ENCODE measurements at regions not wholly inside any gene's neighbourhood (a gene's known extent, or its start where the extent isn't known, plus 50 kb on each side); places are given as distances from the start of the nearest gene placed in this dataset.

DNA sequence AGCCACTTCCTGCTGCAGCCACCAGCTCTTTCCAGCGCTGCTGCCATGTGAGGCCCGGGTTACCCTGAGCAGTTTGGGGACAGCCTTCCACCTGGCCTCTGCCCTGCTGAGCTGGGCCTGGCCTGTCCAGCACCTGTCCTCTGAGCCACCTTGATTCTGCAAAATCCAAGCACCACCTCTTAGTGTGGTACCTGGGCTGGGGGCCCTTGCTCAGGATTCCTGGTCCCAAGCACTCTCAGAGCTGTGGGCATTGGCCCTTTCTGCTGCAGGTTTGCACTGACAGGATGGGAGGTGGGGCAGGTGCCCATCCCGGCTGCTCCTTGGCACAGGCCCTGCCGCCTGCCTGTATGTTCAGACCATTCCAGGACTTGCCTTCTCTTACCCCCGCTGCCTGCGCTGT is 309.2 kb upstream of the IRX4 start:
- TF ChIP-seq, protein P1, sequence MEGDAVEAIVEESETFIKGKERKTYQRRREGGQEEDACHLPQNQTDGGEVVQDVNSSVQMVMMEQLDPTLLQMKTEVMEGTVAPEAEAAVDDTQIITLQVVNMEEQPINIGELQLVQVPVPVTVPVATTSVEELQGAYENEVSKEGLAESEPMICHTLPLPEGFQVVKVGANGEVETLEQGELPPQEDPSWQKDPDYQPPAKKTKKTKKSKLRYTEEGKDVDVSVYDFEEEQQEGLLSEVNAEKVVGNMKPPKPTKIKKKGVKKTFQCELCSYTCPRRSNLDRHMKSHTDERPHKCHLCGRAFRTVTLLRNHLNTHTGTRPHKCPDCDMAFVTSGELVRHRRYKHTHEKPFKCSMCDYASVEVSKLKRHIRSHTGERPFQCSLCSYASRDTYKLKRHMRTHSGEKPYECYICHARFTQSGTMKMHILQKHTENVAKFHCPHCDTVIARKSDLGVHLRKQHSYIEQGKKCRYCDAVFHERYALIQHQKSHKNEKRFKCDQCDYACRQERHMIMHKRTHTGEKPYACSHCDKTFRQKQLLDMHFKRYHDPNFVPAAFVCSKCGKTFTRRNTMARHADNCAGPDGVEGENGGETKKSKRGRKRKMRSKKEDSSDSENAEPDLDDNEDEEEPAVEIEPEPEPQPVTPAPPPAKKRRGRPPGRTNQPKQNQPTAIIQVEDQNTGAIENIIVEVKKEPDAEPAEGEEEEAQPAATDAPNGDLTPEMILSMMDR (IDR thresholded peaks at IDR 0.05): no peak
- no peaks in the 10 kb centered on the region for H3K4me1 ChIP-seq (ENCODE audit: low read depth)
- ATAC-seq: no peak

GRCh38 chr5:2190549-2190948 is 307.8 kb upstream of the IRX4 start:
- ATAC-seq (no peak), DNase-seq (no peak)
- Histone ChIP-seq H3K4me1 (ENCODE audit: low read depth) (no peaks in the 10 kb centered on the region), H3K36me3 (ENCODE audit: low read depth) (no peaks in the 10 kb centered on the region), H3K4me3 (no peak overlapping the region), H3K9me3 (no peaks in the 10 kb centered on the region)
- TF ChIP-seq, protein P1 (IDR thresholded peaks at IDR 0.05): no peak
- intact Hi-C loops (cut with DNase I, micrococcal nuclease): no loop called here

More for the DNA sequence above, 309.2 kb upstream of the IRX4 start:
- Histone ChIP-seq H3K9me3 (no peaks in the 10 kb centered on the region), H3K36me3 (ENCODE audit: low read depth) (no peaks in the 10 kb centered on the region), H3K4me3 (no peak overlapping the region)
- DNase-seq: no peak
- intact Hi-C loops (cut with DNase I, micrococcal nuclease): no loop called here

DNA sequence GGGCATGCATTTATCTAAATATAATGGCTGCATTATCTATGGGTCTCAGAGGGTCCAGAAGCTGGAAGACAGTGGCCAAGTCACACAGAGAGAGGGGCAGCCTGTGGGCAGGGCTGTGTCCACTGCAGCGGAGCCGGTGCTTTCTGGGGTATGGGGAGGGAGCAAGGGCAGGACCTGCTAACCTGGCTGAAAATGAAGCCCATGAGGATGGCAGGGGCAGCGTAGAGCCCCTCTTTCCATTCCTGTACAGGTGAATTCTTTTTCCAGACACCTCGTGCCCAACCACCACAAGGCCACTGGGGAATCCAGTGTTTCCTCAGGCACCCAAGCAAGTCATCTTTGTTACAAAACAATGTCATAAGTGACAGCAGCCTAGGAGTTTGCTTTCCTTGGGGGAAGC is 305.9 kb upstream of the IRX4 start:
- Histone ChIP-seq H3K4me3 (no peak overlapping the region), H3K36me3 (ENCODE audit: low read depth) (no peaks in the 10 kb centered on the region), H3K9me3 (no peaks in the 10 kb centered on the region), H3K4me1 (ENCODE audit: low read depth) (no peaks in the 10 kb centered on the region)
- ATAC-seq: no peak
- DNase-seq: no peak
- intact Hi-C loops (cut with DNase I, micrococcal nuclease): no loop called here
- TF ChIP-seq, protein P1 (IDR thresholded peaks at IDR 0.05): no peak

- DNase-seq (no peak), ATAC-seq (no peak)
- Histone ChIP-seq H3K9me3 (no peaks in the 10 kb centered on the region), H3K4me3 (no peak overlapping the region), H3K4me1 (ENCODE audit: low read depth) (no peaks in the 10 kb centered on the region), H3K36me3 (ENCODE audit: low read depth) (no peaks in the 10 kb centered on the region)
- intact Hi-C loops (cut with DNase I, micrococcal nuclease): no loop called here
- TF ChIP-seq, protein P1 (IDR thresholded peaks at IDR 0.05): no peak
These were observed 305.4 kb upstream of the IRX4 start for GRCh38 chr5:2188137-2188536.

DNA sequence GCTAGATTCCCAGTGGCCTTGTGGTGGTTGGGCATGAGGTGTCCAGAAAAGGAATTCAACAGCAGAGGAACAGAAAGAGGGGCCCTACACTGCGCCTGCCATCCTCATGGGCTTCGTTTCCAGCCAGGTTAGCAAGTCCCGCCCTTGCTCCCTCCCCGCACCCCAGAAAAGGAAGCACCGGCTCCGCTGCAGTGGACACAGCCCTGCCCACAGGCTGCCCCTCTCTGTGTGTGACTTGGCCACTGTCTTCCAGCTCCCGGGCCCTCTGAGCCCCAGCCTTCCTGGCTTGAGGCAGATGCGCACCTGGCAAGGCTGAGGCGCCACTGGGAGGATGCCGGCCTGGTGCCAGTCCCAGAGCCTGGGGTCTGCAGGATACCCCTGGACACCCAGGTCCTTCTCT is 305.0 kb upstream of the IRX4 start:
- Histone ChIP-seq H3K36me3 (ENCODE audit: low read depth) (no peaks in the 10 kb centered on the region), H3K9me3 (no peaks in the 10 kb centered on the region), H3K4me3 (no peak overlapping the region), H3K4me1 (ENCODE audit: low read depth) (no peaks in the 10 kb centered on the region)
- DNase-seq (no peak), ATAC-seq (no peak)
- intact Hi-C loops (cut with DNase I, micrococcal nuclease): no loop called here
- TF ChIP-seq, protein P1 (IDR thresholded peaks at IDR 0.05): no peak

DNA sequence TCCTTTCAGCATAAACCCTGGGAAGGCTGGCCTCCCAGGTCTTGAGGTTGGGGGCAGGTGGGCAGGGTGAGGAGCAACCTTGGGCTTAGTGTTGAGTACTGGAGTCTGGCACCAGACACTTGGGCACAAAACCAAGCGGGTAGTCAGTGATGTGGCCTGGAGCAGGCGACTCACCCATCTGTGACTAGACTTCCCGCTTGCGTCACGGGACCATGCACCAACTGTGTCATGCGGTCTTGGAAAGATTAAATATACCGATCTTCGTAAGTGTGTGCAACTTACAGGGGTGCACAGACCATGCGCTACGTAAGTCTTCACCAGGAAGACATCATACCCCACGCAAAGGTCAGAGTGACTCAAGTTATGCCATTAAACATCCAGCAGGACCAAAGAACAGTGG is 304.4 kb upstream of the IRX4 start:
- Histone ChIP-seq H3K9me3 (no peaks in the 10 kb centered on the region), H3K36me3 (ENCODE audit: low read depth) (no peaks in the 10 kb centered on the region), H3K4me1 (ENCODE audit: low read depth) (no peaks in the 10 kb centered on the region), H3K4me3 (no peak overlapping the region)
- ATAC-seq (no peak), DNase-seq (no peak)
- intact Hi-C loops (cut with DNase I, micrococcal nuclease): no loop called here
- TF ChIP-seq, protein P1 (IDR thresholded peaks at IDR 0.05): no peak

All from mucosa of descending colon (tissue), 3 donors.